ENCODE measurements at regions not wholly inside any gene's neighbourhood (a gene's known extent, or its start where the extent isn't known, plus 50 kb on each side); places are given as distances from the start of the nearest gene placed in this dataset.

DNA sequence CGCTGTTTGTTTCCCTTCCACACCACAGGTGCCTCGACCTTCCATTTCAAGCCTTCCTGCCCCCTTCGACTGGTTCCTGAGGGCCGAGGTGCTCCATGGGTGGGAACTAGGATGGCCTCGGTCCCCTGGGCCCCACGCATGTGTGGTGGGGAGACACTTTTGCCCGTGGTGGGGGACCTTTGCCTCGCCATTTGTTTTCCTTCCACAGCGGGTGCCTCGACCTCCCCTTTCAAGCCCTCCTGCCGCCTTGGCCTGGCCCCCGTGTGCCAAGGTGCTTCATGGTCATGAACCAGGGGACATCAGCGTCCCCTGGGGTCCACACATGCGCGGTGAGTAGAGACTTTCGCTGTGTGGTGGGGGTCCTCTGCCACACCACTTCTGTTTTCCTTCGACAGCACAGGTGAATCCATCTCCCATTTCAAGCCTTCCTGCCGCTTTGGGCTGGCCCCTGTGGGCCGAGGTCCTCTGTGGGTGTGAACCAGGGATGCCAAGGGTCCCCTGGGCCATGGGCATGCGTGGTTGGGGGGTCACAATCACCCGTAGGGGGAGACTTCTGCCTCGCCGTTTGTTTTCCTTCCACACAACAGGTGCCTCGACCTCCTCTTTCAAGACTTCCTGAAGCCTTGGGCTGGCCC lies 364.4 kb downstream of the ALG10 start:
- ChIA-PET RAD21 (ENCODE audit: unreplicated experiment) (no interaction called here), POLR2A (no interaction called here), SMC1A (ENCODE audit: uncharacterized antibody, unreplicated experiment) (no interaction called here), CTCF (no interaction called here)
- Histone ChIP-seq H3K4me1 (ENCODE audit: control insufficient read depth, insufficient read depth, low read length) (no peaks in the 10 kb centered on the region), H3K27ac (ENCODE audit: control insufficient read depth, insufficient read depth) (no peak overlapping the region), H3K4me3 (no peak overlapping the region), H3K4me2 (ENCODE audit: control insufficient read depth, insufficient read depth) (no peak overlapping the region), H3K36me3 (ENCODE audit: control insufficient read depth in 2 of 2, insufficient read depth in 2 of 2, low read length in 1 of 2) (no peaks in the 10 kb centered on the region), H2AFZ (ENCODE audit: control insufficient read depth, low read depth, low read length) (no peak overlapping the region), H3K27me3 (replicated peaks in 1 of 2; ENCODE audit: control insufficient read depth in 2 of 2, insufficient read depth in 2 of 2, low read length in 1 of 2) (no peaks in the 10 kb centered on the region), H3K79me2 (ENCODE audit: control insufficient read depth, insufficient read depth, low read length) (no peaks in the 10 kb centered on the region), H4K20me1 (ENCODE audit: control insufficient read depth, insufficient read depth) (no peaks in the 10 kb centered on the region), H3K9me3 (replicated peaks; ENCODE audit: control insufficient read depth, insufficient read depth, low read length) (peaks cover 2% of the 10 kb centered on the region; the same call in 1 of the 3 replicates), H3K9ac (ENCODE audit: control insufficient read depth, insufficient read depth, low read length) (no peak overlapping the region)
- WGBS (ENCODE audit: insufficient coverage, insufficient replicate concordance, low lambda C conversion rate, missing lambda C conversion rate), result 38% methylated on average over 23 of the region's 24 CpGs
- ATAC-seq, result no peak
- DNase-seq (ENCODE audit: low read depth, low spot score), result no peak
- no TSS peak for BruUV-seq (replicated peaks)
- no peak for FAIRE-seq
- intact Hi-C loops (cut with micrococcal nuclease; ENCODE audit: unreplicated experiment) (no loop called here), in situ Hi-C loops (cut with MboI) (loop anchor here (25.0 kb wide), 1 partner anchor 99 kb away; no protein-coding TSS in a partner anchor)
- TF ChIP-seq, protein P1, sequence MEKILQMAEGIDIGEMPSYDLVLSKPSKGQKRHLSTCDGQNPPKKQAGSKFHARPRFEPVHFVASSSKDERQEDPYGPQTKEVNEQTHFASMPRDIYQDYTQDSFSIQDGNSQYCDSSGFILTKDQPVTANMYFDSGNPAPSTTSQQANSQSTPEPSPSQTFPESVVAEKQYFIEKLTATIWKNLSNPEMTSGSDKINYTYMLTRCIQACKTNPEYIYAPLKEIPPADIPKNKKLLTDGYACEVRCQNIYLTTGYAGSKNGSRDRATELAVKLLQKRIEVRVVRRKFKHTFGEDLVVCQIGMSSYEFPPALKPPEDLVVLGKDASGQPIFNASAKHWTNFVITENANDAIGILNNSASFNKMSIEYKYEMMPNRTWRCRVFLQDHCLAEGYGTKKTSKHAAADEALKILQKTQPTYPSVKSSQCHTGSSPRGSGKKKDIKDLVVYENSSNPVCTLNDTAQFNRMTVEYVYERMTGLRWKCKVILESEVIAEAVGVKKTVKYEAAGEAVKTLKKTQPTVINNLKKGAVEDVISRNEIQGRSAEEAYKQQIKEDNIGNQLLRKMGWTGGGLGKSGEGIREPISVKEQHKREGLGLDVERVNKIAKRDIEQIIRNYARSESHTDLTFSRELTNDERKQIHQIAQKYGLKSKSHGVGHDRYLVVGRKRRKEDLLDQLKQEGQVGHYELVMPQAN (conservative IDR thresholded peaks at IDR 0.05), result no peak
- TF ChIP-seq MEF2B (IDR thresholded peaks at IDR 0.05; ENCODE audit: partially characterized antibody, poor library complexity, severe bottlenecking) (no peak), SP1 (IDR thresholded peaks at IDR 0.05; ENCODE audit: low read depth, low read length) (no peak), ZZZ3 (IDR thresholded peaks at IDR 0.05; ENCODE audit: control insufficient read depth, insufficient read length, low read depth) (no peak), HDGF (IDR thresholded peaks at IDR 0.05) (no peak), SPI1 (IDR thresholded peaks at IDR 0.05; ENCODE audit: borderline replicate concordance, insufficient read depth, low read depth, low read length) (no peak), NFXL1 (IDR thresholded peaks at IDR 0.05; ENCODE audit: borderline replicate concordance) (no peak), SUPT20H (IDR thresholded peaks at IDR 0.05; ENCODE audit: borderline replicate concordance, control insufficient read depth, low read depth, low read length) (no peak), POLR2A (IDR thresholded peaks at IDR 0.05; ENCODE audit: low read depth, low read length) (no peak), JUNB (IDR thresholded peaks at IDR 0.05) (no peak)
- TF ChIP-seq, protein P2, sequence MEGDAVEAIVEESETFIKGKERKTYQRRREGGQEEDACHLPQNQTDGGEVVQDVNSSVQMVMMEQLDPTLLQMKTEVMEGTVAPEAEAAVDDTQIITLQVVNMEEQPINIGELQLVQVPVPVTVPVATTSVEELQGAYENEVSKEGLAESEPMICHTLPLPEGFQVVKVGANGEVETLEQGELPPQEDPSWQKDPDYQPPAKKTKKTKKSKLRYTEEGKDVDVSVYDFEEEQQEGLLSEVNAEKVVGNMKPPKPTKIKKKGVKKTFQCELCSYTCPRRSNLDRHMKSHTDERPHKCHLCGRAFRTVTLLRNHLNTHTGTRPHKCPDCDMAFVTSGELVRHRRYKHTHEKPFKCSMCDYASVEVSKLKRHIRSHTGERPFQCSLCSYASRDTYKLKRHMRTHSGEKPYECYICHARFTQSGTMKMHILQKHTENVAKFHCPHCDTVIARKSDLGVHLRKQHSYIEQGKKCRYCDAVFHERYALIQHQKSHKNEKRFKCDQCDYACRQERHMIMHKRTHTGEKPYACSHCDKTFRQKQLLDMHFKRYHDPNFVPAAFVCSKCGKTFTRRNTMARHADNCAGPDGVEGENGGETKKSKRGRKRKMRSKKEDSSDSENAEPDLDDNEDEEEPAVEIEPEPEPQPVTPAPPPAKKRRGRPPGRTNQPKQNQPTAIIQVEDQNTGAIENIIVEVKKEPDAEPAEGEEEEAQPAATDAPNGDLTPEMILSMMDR (IDR thresholded peaks at IDR 0.05 in 2 of 3, conservative IDR thresholded peaks at IDR 0.05 in 1 of 3; ENCODE audit: control insufficient read depth in 2 of 3, extremely low read depth in 1 of 3, insufficient read depth in 1 of 3, low read depth in 3 of 3, low read length in 3 of 3), result no peak
- TF ChIP-seq, protein P3, sequence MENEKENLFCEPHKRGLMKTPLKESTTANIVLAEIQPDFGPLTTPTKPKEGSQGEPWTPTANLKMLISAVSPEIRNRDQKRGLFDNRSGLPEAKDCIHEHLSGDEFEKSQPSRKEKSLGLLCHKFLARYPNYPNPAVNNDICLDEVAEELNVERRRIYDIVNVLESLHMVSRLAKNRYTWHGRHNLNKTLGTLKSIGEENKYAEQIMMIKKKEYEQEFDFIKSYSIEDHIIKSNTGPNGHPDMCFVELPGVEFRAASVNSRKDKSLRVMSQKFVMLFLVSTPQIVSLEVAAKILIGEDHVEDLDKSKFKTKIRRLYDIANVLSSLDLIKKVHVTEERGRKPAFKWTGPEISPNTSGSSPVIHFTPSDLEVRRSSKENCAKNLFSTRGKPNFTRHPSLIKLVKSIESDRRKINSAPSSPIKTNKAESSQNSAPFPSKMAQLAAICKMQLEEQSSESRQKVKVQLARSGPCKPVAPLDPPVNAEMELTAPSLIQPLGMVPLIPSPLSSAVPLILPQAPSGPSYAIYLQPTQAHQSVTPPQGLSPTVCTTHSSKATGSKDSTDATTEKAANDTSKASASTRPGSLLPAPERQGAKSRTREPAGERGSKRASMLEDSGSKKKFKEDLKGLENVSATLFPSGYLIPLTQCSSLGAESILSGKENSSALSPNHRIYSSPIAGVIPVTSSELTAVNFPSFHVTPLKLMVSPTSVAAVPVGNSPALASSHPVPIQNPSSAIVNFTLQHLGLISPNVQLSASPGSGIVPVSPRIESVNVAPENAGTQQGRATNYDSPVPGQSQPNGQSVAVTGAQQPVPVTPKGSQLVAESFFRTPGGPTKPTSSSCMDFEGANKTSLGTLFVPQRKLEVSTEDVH (IDR thresholded peaks at IDR 0.05; ENCODE audit: low read depth, partially characterized antibody), result no peak
- TF ChIP-seq, protein P4, sequence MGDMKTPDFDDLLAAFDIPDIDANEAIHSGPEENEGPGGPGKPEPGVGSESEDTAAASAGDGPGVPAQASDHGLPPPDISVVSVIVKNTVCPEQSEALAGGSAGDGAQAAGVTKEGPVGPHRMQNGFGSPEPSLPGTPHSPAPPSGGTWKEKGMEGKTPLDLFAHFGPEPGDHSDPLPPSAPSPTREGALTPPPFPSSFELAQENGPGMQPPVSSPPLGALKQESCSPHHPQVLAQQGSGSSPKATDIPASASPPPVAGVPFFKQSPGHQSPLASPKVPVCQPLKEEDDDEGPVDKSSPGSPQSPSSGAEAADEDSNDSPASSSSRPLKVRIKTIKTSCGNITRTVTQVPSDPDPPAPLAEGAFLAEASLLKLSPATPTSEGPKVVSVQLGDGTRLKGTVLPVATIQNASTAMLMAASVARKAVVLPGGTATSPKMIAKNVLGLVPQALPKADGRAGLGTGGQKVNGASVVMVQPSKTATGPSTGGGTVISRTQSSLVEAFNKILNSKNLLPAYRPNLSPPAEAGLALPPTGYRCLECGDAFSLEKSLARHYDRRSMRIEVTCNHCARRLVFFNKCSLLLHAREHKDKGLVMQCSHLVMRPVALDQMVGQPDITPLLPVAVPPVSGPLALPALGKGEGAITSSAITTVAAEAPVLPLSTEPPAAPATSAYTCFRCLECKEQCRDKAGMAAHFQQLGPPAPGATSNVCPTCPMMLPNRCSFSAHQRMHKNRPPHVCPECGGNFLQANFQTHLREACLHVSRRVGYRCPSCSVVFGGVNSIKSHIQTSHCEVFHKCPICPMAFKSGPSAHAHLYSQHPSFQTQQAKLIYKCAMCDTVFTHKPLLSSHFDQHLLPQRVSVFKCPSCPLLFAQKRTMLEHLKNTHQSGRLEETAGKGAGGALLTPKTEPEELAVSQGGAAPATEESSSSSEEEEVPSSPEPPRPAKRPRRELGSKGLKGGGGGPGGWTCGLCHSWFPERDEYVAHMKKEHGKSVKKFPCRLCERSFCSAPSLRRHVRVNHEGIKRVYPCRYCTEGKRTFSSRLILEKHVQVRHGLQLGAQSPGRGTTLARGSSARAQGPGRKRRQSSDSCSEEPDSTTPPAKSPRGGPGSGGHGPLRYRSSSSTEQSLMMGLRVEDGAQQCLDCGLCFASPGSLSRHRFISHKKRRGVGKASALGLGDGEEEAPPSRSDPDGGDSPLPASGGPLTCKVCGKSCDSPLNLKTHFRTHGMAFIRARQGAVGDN (IDR thresholded peaks at IDR 0.05), result no peak
